CD4-positive, CD25-positive, alpha-beta regulatory T cell (primary cell): ENCODE measurements at regions not wholly inside any gene's neighbourhood (a gene's known extent, or its start where the extent isn't known, plus 50 kb on each side); places are given as distances from the start of the nearest gene placed in this dataset.

Experiments
- ATAC-seq, 2 donors: fragments of 150-1000 bp; cut with Tn5 transposase; one replicate each; pipeline ENCODE4 v1.10.0; 2021; ENCODE audit warnings: low read depth in 2 of 2, moderate number of reproducible peaks in 2 of 2, moderate library complexity in 1 of 2
- DNase-seq, 3 donors: peaks; one replicate each; pipeline versions ENCODE4 v3.0.0 to v3.0.0-alpha.2; 2012 to 2022; ENCODE audit warnings: mixed read lengths in 1 of 3
- H3K27ac ChIP-seq: one replicate; pipeline ENCODE4 v1.7.0; 2013; ENCODE audit warnings: mild to moderate bottlenecking, low read length; ENCODE audit not compliant: insufficient read depth, poor library complexity, severe bottlenecking
- H3K27me3 ChIP-seq: one replicate; pipeline ENCODE4 v1.7.0; 2013; ENCODE audit warnings: low read length; ENCODE audit not compliant: control insufficient read depth, insufficient read depth
- H3K36me3 ChIP-seq: one replicate; pipeline ENCODE4 v1.7.0; 2013; ENCODE audit warnings: mild to moderate bottlenecking, low read length, moderate library complexity; ENCODE audit not compliant: control insufficient read depth, insufficient read depth
- H3K4me1 ChIP-seq: 2 replicates; pipeline ENCODE4 v1.7.0; 2013; ENCODE audit warnings: mild to moderate bottlenecking, low read length; ENCODE audit not compliant: insufficient read depth, control insufficient read depth, poor library complexity, severe bottlenecking
- H3K4me3 ChIP-seq: one replicate; pipeline ENCODE4 v1.7.0; 2013; ENCODE audit warnings: low read depth, mild to moderate bottlenecking, low read length, moderate library complexity
- H3K9me3 ChIP-seq, 2 experiments: 1 replicate in 1 of 2; 2 replicates in 1 of 2; pipeline ENCODE4 v1.7.0; 2013; ENCODE audit warnings: low read length in 2 of 2, mild to moderate bottlenecking in 1 of 2, moderate library complexity in 1 of 2; ENCODE audit not compliant: control insufficient read depth in 2 of 2
- H3K27ac Mint-ChIP-seq, 3 donors: one replicate each; pipeline ENCODE4 v1.8.0; 2020 to 2022; ENCODE audit warnings: mild to moderate bottlenecking in 3 of 3, mixed read lengths in 3 of 3, moderate library complexity in 2 of 3
- H3K27me3 Mint-ChIP-seq: one replicate; pipeline ENCODE4 v1.8.0; 2022; ENCODE audit warnings: mild to moderate bottlenecking, mixed read lengths
- H3K36me3 Mint-ChIP-seq: one replicate; pipeline ENCODE4 v1.8.0; 2020; ENCODE audit warnings: mixed read lengths
- H3K4me1 Mint-ChIP-seq, 4 donors: one replicate each; pipeline ENCODE4 v1.8.0; 2020 to 2022; ENCODE audit warnings: mixed read lengths in 4 of 4, mild to moderate bottlenecking in 1 of 4
- H3K4me3 Mint-ChIP-seq, 4 donors: one replicate each; pipeline ENCODE4 v1.8.0; 2020 to 2022; ENCODE audit warnings: mild to moderate bottlenecking in 4 of 4, mixed read lengths in 4 of 4, moderate library complexity in 3 of 4
- H3K9me3 Mint-ChIP-seq, 7 donors: one replicate each; pipeline ENCODE4 v1.8.0; 2020 to 2022; ENCODE audit warnings: mixed read lengths in 7 of 7, mild to moderate bottlenecking in 3 of 7, moderate library complexity in 2 of 7

- Histone ChIP-seq H3K27me3 (no peaks in the 10 kb centered on the region), H3K4me1 (no peaks in the 10 kb centered on the region), H3K36me3 (no peaks in the 10 kb centered on the region), H3K4me3 (no peak overlapping the region), H3K27ac (no peak overlapping the region), H3K9me3 (no peaks in the 10 kb centered on the region)
- H3K36me3 Mint-ChIP-seq, result no peaks in the 10 kb centered on the region
- ATAC-seq (no peak), DNase-seq (no peak)
- H3K27ac Mint-ChIP-seq, result no peak overlapping the region
- no peaks in the 10 kb centered on the region for H3K4me1 Mint-ChIP-seq
- H3K9me3 Mint-ChIP-seq, result peaks cover 0 to 3% (median 0%) of the 10 kb centered on the region in 7 donors
- H3K27me3 Mint-ChIP-seq, result no peaks in the 10 kb centered on the region
- no peak overlapping the region for H3K4me3 Mint-ChIP-seq
Observed at GRCh38 chr21:43300496-43301408, 126.2 kb downstream of the SIK1 start.

- H3K27ac Mint-ChIP-seq, result no peak overlapping the region
- no peak for DNase-seq
- H3K4me3 Mint-ChIP-seq, result no peak overlapping the region
- no peaks in the 10 kb centered on the region for H3K27me3 Mint-ChIP-seq
- no peaks in the 10 kb centered on the region for H3K36me3 ChIP-seq
- no peaks in the 10 kb centered on the region for H3K36me3 Mint-ChIP-seq
- H3K27ac ChIP-seq, result no peak overlapping the region
- no peaks in the 10 kb centered on the region for H3K9me3 ChIP-seq
- H3K4me1 ChIP-seq, result no peaks in the 10 kb centered on the region
- ATAC-seq, result no peak
- H3K4me3 ChIP-seq, result no peak overlapping the region
- peaks cover 0 to 5% (median 0%) of the 10 kb centered on the region in 7 donors for H3K9me3 Mint-ChIP-seq
- no peaks in the 10 kb centered on the region for H3K4me1 Mint-ChIP-seq
- no peaks in the 10 kb centered on the region for H3K27me3 ChIP-seq
Observed at GRCh38 chr21:43299441-43300277, 127.3 kb downstream of the SIK1 start.

DNA sequence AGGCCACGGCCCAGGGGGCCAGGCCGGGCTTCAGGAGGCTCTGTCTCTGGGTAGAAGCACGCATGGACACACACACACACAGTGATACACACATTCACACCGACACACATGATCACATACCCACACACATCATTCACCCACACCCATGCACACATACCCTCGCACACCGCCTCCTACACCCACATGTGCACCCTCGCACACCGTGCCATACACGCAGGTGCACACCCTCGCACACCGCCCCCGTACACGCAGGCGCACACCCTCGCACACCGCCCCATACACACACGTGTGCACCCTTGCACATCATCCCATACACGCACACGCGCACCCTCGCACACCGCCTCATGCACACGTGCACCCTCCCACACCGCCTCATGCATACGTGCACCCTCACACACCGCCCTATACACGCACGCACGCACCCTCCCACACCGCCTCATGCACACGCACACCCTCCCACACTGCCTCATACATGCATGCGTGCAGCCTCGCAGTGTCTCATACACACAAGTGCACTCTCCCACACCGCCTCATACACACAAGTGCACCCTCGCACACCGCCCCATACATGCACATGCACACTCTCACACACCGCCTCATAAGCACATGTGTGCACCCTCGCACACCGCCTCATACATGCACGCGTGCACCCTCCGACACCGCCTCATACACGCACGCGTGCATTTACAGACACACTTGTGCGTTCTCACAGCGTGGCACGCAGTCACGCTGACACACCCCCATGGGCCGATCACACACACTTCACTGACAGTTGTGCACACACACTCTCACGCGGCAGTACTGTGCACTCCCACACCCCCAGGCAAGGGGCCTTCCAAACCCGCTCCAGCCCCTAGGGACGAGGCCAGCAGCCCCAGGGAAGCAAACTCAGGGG, 128.1 kb downstream of the SIK1 start:
- Histone ChIP-seq H3K4me1 (no peaks in the 10 kb centered on the region), H3K9me3 (no peaks in the 10 kb centered on the region), H3K36me3 (no peaks in the 10 kb centered on the region), H3K4me3 (no peak overlapping the region), H3K27me3 (no peaks in the 10 kb centered on the region), H3K27ac (no peak overlapping the region)
- no peak overlapping the region for H3K4me3 Mint-ChIP-seq
- H3K36me3 Mint-ChIP-seq, result no peaks in the 10 kb centered on the region
- peaks cover 0 to 5% (median 0%) of the 10 kb centered on the region in 7 donors for H3K9me3 Mint-ChIP-seq
- H3K27ac Mint-ChIP-seq, result no peak overlapping the region
- H3K27me3 Mint-ChIP-seq, result no peaks in the 10 kb centered on the region
- ATAC-seq, result no peak
- DNase-seq, result no peak
- no peaks in the 10 kb centered on the region for H3K4me1 Mint-ChIP-seq

GRCh38 chr21:43297989-43298388, 128.9 kb downstream of the SIK1 start:
- Mint-ChIP-seq H3K27ac (no peak overlapping the region), H3K9me3 (peaks cover 0 to 5% (median 0%) of the 10 kb centered on the region in 7 donors), H3K4me1 (no peaks in the 10 kb centered on the region), H3K4me3 (no peak overlapping the region), H3K27me3 (no peaks in the 10 kb centered on the region), H3K36me3 (no peaks in the 10 kb centered on the region)
- DNase-seq (no peak), ATAC-seq (no peak)
- Histone ChIP-seq H3K36me3 (no peaks in the 10 kb centered on the region), H3K9me3 (no peaks in the 10 kb centered on the region), H3K4me3 (no peak overlapping the region), H3K27ac (no peak overlapping the region), H3K27me3 (no peaks in the 10 kb centered on the region), H3K4me1 (no peaks in the 10 kb centered on the region)

GRCh38 chr21:43297391-43297981, 128.7 kb downstream of the CRYAA start:
- H3K27ac Mint-ChIP-seq, result no peak overlapping the region
- H3K36me3 Mint-ChIP-seq, result no peaks in the 10 kb centered on the region
- no peaks in the 10 kb centered on the region for H3K9me3 ChIP-seq

GRCh38 chr21:43295066-43295958, 126.5 kb downstream of the CRYAA start:
- no peaks in the 10 kb centered on the region for H3K36me3 ChIP-seq
- H3K9me3 Mint-ChIP-seq, result peaks cover 0 to 5% (median 0%) of the 10 kb centered on the region in 7 donors
- H3K4me3 Mint-ChIP-seq, result no peak overlapping the region
- H3K4me1 ChIP-seq, result no peaks in the 10 kb centered on the region
- no peak overlapping the region for H3K4me3 ChIP-seq
- no peaks in the 10 kb centered on the region for H3K9me3 ChIP-seq
- no peaks in the 10 kb centered on the region for H3K27me3 ChIP-seq
- H3K36me3 Mint-ChIP-seq, result no peaks in the 10 kb centered on the region
- no peak for ATAC-seq
- no peaks in the 10 kb centered on the region for H3K4me1 Mint-ChIP-seq
- DNase-seq, result no peak
- H3K27ac Mint-ChIP-seq, result no peak overlapping the region
- no peaks in the 10 kb centered on the region for H3K27me3 Mint-ChIP-seq
- H3K27ac ChIP-seq, result no peak overlapping the region

More at GRCh38 chr21:43297391-43297981, 128.7 kb downstream of the CRYAA start:
- no peak for DNase-seq
- Histone ChIP-seq H3K4me1 (no peaks in the 10 kb centered on the region), H3K27me3 (no peaks in the 10 kb centered on the region), H3K4me3 (no peak overlapping the region), H3K27ac (no peak overlapping the region), H3K36me3 (no peaks in the 10 kb centered on the region)
- no peaks in the 10 kb centered on the region for H3K4me1 Mint-ChIP-seq
- H3K27me3 Mint-ChIP-seq, result no peaks in the 10 kb centered on the region
- H3K4me3 Mint-ChIP-seq, result no peak overlapping the region
- H3K9me3 Mint-ChIP-seq, result peaks cover 0 to 5% (median 0%) of the 10 kb centered on the region in 7 donors
- no peak for ATAC-seq
